Ishikawa (cell line): ENCODE measurements at regions not wholly inside any gene's neighbourhood (a gene's known extent, or its start where the extent isn't known, plus 50 kb on each side); places are given as distances from the start of the nearest gene placed in this dataset.

Source experiments
- CEBPB ChIP-seq: IDR thresholded peaks from 2 replicates; pipeline ENCODE4 v1.6.1; 2012
- EP300 ChIP-seq: IDR thresholded peaks from 2 replicates; pipeline ENCODE4 v1.6.1; 2012; ENCODE audit warnings: borderline replicate concordance
- NFIC ChIP-seq: IDR thresholded peaks from 2 replicates; pipeline ENCODE4 v1.6.1; 2012
- RAD21 ChIP-seq: IDR thresholded peaks from 2 replicates; pipeline ENCODE4 v1.6.1; 2012; ENCODE audit warnings: low read depth
- TAF1 ChIP-seq: IDR thresholded peaks from 2 replicates; pipeline ENCODE4 v1.6.1; 2012; ENCODE audit warnings: low read depth, mild to moderate bottlenecking
- TEAD4 ChIP-seq: IDR thresholded peaks from 2 replicates; pipeline ENCODE4 v1.6.1; 2012
- YY1 ChIP-seq: IDR thresholded peaks from 2 replicates; pipeline ENCODE4 v1.6.1; 2012; ENCODE audit warnings: low read depth
- ZBTB7A ChIP-seq: IDR thresholded peaks from 2 replicates; pipeline ENCODE4 v1.6.1; 2012; ENCODE audit warnings: low read depth
- TF ChIP-seq, protein P1 (sequence below): IDR thresholded peaks from 2 replicates; pipeline ENCODE4 v1.6.1; 2012; ENCODE audit warnings: low read depth, mild to moderate bottlenecking
- TF ChIP-seq, protein P2 (sequence below): IDR thresholded peaks from 2 replicates; pipeline ENCODE4 v1.6.1; 2012

DNA sequence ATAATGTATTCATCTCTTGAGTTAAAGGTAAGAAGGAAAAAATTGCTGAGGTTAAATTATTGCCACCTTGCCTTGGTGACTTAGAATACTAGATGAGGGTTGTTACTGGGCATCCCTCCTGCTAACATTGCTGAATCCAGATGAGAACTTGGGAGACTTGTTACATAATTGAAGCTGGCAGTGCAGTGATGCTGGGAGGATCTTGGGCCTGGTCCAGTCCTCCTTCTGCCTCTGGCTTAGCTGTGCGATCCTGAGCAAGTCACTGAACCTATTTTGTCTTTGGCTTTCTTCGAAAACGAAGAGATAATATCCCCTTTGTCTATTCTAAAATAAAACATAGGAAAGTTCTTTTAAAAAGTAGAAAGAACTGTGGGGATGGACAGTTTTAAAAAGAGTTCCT lies 244.9 kb upstream of the NRIP1 start:
- TF ChIP-seq, protein P1, sequence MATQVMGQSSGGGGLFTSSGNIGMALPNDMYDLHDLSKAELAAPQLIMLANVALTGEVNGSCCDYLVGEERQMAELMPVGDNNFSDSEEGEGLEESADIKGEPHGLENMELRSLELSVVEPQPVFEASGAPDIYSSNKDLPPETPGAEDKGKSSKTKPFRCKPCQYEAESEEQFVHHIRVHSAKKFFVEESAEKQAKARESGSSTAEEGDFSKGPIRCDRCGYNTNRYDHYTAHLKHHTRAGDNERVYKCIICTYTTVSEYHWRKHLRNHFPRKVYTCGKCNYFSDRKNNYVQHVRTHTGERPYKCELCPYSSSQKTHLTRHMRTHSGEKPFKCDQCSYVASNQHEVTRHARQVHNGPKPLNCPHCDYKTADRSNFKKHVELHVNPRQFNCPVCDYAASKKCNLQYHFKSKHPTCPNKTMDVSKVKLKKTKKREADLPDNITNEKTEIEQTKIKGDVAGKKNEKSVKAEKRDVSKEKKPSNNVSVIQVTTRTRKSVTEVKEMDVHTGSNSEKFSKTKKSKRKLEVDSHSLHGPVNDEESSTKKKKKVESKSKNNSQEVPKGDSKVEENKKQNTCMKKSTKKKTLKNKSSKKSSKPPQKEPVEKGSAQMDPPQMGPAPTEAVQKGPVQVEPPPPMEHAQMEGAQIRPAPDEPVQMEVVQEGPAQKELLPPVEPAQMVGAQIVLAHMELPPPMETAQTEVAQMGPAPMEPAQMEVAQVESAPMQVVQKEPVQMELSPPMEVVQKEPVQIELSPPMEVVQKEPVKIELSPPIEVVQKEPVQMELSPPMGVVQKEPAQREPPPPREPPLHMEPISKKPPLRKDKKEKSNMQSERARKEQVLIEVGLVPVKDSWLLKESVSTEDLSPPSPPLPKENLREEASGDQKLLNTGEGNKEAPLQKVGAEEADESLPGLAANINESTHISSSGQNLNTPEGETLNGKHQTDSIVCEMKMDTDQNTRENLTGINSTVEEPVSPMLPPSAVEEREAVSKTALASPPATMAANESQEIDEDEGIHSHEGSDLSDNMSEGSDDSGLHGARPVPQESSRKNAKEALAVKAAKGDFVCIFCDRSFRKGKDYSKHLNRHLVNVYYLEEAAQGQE: no peak
- TF ChIP-seq, protein P2, sequence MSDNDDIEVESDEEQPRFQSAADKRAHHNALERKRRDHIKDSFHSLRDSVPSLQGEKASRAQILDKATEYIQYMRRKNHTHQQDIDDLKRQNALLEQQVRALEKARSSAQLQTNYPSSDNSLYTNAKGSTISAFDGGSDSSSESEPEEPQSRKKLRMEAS: no peak
- TF ChIP-seq NFIC (no peak), CEBPB (no peak), TEAD4 (no peak), YY1 (no peak), ZBTB7A (no peak), TAF1 (no peak), EP300 (no peak), RAD21 (no peak)
